Hindlimb muscle (tissue), 1 donor: ENCODE measurements at regions not wholly inside any gene's neighbourhood (a gene's known extent, or its start where the extent isn't known, plus 50 kb on each side); places are given as distances from the start of the nearest gene placed in this dataset.

Source experiments
- DNase-seq: peaks from one replicate; pipeline ENCODE4 v3.0.0-alpha.2; 2013

- no peak for DNase-seq
These were observed 83.6 kb upstream of the CACUL1 start for GRCh38 chr10:118838364-118838763.

- DNase-seq, result no peak
These were observed 84.6 kb upstream of the CACUL1 start for GRCh38 chr10:118839348-118839747.

- DNase-seq, result no peak
These were observed 85.5 kb upstream of the CACUL1 start for GRCh38 chr10:118840071-118840775.

- DNase-seq, result no peak
These were observed 86.2 kb upstream of the CACUL1 start for GRCh38 chr10:118840776-118841468.

GRCh38 chr10:118841881-118842605, 87.3 kb upstream of the CACUL1 start:
- DNase-seq, result no peak

GRCh38 chr10:118842843-118843624, 88.3 kb upstream of the CACUL1 start:
- DNase-seq, result no peak

DNA sequence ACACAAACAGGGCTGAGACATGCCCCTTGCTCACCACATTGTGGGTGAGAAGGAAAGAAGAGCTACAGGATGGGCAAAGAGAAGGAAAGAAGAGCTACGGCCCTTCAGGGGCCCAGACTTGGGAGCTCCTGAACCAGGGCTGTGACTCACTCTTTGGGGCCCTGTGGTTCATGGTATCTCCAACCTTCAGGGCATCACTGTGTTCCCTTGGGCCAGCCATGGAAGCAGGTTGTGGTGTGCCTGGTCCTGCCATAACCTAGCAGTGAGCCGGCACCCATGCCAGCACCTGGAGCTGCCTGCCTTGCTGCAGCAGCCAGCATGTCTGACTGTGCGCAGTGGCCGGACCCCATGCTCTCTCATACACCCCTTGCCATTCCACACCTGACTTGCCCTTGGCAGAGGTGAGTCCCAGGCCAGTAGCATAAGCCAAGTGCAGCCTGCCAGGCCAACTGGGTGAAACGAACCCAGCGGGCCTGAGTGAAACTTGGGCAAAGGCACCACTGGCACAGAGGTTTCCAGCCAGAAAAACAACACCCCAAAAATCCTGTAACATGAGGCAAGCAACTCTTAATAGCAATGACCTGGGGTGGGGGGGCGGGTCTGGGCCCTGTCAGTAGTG, 89.0 kb upstream of the CACUL1 start:
- DNase-seq, result no peak

GRCh38 chr10:118844731-118845521, 90.2 kb upstream of the CACUL1 start:
- DNase-seq, result no peak

DNA sequence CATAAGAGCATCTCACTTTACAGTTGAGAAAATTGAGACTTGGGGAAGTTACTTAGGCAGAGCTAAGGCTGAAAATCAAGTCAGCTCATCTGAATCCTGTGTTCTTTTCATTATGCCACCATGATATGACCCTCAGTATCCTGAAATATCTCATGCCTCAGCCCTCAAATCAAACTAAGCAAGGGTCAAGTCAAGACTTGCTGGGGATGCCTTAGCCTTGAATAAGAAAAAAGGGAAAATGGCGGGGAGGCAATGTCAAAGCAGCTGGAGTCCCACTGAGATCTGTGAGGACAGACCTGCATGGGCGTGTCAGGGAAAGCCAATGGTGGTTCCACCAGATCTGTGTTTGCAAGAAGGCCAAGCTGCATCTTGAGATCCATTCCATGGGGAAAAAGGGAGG, 91.0 kb upstream of the CACUL1 start:
- no peak for DNase-seq

GRCh38 chr10:118850418-118851061, 95.8 kb upstream of the CACUL1 start:
- no peak for DNase-seq

DNA sequence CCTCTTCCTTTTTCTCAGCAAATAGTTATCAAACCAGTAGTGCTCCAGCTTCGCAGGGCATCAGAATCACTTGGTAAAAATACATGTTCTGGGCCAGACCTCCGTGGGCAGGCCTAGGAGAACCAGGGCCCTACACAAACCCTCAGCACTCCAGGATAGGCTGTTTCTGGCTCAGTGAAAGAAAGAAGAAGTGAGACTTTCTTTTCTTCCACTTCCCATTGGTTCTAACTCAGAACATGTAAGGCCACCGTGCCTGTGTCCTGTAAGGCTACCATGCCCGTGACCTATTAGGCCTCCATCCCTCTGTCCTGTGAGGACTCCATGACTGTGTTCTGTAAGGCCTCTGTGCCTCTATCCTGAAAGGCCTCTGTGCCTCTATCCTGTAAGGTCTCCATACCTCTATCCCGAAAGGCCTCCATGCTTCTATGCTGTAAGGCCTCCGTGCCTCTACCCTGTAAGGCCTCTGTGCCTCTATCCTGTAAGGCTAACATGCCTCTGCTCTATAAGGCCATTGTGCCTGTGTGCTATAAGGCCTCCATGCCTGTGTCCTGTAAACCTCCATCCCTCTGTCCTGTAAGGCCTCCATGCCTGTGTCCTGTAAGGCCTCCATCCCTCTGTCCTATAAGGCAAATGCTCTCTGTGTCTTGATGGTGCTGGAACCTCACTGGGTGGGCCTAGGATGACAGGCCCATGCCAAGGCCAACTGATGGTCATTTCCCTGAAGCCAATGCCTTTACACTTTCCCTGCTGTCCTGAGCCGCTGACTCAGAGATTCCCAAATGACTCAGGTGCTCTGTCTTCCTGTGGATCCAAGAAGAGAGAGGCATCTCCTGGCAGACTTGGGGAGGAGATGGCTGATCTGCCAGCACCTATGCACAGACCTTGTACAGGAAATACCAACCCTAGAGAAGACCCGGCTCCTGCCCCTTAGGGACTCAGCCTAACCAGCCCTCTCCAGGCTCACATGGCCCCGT, 96.6 kb upstream of the CACUL1 start:
- no peak for DNase-seq

- DNase-seq, result no peak
These were observed 99.1 kb upstream of the CACUL1 start for GRCh38 chr10:118853916-118854315.

GRCh38 chr10:118856106-118856505, 101.3 kb upstream of the CACUL1 start:
- DNase-seq, result no peak

DNA sequence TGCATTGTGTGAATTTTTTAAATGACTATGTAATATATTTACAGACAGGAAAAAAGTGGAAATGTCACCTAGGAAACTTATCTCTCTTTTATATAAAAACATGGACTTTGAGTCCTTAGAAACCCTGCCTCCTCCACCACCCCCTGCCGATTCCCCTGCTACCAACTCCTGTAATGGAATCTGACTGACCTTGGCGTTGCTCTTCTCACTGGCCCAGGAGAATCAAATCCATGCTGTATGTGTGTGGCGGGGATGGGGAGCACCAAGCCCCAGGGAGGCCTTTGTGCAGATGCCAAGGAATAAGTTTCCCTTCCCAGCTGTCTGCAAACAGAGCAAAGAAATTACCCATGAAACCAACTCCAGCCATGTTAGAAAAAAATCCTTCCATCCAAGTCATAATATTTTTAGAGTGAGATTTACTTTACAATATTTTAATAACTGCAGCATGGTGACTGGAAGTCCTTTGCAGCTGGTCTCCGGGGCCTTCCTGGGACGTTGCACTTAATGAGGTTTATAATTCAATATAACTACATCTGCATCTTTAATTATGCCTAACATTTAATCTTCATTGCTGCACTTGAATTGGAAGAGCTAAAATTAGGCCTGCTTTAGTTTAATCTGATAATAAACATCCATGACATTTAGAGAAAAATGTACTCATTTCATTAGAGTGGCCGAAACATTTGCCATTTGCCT, 111.4 kb upstream of the CACUL1 start:
- DNase-seq, result no peak

GRCh38 chr10:118867768-118868167, 113.0 kb upstream of the CACUL1 start:
- no peak for DNase-seq

DNA sequence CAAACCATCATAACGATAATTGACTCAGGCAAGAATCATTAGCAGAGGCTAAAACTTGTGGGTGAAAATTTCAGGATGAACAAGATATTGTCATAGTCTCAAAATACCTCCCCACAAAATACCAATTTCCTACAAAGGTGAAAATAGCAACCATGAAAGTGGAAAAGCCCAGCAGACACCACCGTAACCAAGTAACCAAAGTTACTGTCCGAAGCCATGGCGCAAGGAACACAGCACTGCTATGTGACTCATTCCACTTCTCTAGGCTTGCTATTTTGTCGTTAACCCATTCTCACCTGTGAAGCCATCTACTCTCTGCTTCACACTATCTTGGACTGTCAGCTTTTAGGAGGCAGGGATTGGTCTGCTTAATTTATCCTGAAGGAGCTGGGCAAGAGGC, 113.8 kb upstream of the CACUL1 start:
- no peak for DNase-seq

GRCh38 chr10:118870467-118871243, 115.9 kb upstream of the CACUL1 start:
- DNase-seq, result no peak

GRCh38 chr10:118871244-118871865, 116.6 kb upstream of the CACUL1 start:
- DNase-seq, result no peak
